COR-L47 (cell line): ENCODE measurements at regions not wholly inside any gene's neighbourhood (a gene's known extent, or its start where the extent isn't known, plus 50 kb on each side); places are given as distances from the start of the nearest gene placed in this dataset.

Source experiments
- DNase-seq: peaks from one replicate; lab custom pipeline; 2025; lab: John Stamatoyannopoulos, UW

- no peak for DNase-seq
Measured at GRCh38 chr4:125434136-125434535, 119.4 kb downstream of the FAT4 start.

GRCh38 chr4:125440814-125441213 lies 126.1 kb downstream of the FAT4 start:
- no peak for DNase-seq

GRCh38 chr4:125444166-125444565 lies 129.4 kb downstream of the FAT4 start:
- DNase-seq: no peak

- DNase-seq: no peak
Measured at GRCh38 chr4:125445525-125445924, 130.8 kb downstream of the FAT4 start.

GRCh38 chr4:125447551-125448290 lies 133.0 kb downstream of the FAT4 start:
- no peak for DNase-seq

- no peak for DNase-seq
Measured at GRCh38 chr4:125456075-125456474, 141.3 kb downstream of the FAT4 start.

- no peak for DNase-seq
Measured at GRCh38 chr4:125459531-125459930, 144.8 kb downstream of the FAT4 start.

DNA sequence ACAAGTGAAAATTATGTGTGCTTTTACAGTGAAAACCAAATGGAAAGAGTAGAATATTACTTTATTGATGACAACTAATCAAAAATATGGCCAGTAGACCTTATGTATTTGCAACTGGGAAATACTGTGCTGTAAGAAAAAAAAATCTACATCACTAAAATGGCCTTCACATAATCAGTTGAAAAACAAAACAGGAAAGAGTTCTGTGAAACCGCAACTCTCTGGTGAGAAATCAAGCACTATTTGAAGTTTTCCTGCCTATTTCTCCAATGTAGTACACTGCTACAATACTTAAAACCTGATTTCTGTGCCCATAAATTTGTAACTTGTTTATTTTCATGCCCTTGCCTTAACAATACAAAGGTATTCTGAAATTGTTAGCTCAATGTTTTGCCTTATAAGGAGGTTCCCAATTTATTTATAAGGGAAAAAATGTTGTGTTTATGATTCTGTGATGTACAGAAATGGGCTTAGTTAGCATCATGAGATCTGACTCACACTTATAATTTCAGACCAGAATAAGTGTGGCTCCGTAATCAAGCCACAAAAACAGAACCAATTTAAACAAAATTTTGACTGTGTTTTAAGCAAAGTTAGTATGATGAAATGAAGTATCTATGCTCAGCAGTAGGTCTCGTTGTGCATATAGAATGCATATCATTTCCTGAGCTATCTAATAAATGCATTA lies 147.1 kb downstream of the FAT4 start:
- no peak for DNase-seq

GRCh38 chr4:125464146-125464545 lies 149.4 kb downstream of the FAT4 start:
- DNase-seq: no peak

DNA sequence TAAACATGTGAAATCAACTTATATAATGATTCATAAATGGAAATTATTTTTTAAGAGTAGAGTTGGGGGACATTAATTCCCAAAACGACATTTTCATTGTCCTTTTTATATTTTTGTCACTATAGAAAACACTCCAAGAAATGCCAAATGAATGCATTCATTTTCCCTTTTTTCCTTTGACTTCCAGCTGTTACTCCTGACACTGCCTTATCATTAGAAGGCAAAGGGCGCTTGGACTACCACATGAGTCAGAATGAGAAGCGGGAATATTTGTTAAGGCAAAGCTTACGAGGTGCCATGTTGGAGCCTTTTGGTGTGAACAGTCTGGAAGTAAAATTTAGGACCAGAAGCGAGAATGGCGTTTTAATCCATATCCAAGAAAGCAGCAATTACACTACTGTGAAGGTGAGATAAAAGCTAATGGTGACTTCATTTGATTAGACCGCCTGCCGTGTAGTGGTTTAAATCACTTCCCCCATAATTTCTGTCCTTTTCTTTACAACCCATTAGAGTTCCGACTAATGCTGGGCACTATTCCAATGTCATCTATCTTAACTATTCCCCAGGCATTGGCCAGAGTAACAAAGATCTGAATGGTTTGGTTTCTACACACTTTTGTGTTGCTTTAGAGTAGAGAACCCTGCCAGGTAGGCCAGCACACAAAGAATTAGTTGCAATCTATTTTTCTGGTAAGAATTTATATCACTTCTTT lies 166.7 kb downstream of the FAT4 start:
- peak; percentile 92 for DNase-seq

GRCh38 chr4:125482822-125483221 lies 168.1 kb downstream of the FAT4 start:
- DNase-seq: no peak

GRCh38 chr4:125483278-125483677 lies 168.5 kb downstream of the FAT4 start:
- DNase-seq: no peak

DNA sequence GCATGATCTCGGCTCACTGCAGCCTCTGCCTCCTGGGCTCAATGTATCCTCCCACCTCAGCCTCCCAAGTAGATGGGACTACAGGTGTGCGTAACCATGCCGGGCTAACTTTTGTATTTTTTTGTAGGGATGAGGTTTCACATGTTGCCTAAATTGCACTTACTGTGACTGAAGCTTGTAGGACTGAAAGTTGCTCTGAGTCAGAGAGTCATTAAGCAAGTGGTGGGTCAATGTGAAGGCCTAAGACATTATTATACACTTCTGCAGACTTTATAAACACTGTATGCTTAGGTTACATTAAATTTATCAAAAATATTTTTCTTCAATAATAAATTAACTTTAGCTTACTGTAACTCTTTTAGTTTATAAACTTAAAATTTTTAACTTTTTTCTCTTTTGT lies 170.2 kb downstream of the FAT4 start:
- no peak for DNase-seq

DNA sequence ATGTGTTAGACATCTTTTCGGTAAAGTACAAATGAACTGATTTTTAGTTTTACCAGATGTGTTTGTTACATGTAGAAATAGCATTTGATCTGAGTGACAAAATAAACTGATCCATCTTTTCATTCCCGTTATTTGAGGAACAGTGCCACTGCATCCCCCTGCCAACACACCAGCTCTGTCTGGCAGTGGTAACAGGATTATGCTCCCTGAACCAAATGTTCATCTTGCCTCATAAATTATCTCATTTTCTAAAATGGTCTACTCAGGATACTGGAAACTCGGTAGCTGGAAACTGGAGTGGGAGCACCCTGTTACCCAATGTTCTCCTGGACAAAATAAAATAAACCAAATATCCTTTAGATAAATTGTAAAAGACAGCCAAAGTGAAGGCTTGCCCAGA lies 171.6 kb downstream of the FAT4 start:
- no peak for DNase-seq

DNA sequence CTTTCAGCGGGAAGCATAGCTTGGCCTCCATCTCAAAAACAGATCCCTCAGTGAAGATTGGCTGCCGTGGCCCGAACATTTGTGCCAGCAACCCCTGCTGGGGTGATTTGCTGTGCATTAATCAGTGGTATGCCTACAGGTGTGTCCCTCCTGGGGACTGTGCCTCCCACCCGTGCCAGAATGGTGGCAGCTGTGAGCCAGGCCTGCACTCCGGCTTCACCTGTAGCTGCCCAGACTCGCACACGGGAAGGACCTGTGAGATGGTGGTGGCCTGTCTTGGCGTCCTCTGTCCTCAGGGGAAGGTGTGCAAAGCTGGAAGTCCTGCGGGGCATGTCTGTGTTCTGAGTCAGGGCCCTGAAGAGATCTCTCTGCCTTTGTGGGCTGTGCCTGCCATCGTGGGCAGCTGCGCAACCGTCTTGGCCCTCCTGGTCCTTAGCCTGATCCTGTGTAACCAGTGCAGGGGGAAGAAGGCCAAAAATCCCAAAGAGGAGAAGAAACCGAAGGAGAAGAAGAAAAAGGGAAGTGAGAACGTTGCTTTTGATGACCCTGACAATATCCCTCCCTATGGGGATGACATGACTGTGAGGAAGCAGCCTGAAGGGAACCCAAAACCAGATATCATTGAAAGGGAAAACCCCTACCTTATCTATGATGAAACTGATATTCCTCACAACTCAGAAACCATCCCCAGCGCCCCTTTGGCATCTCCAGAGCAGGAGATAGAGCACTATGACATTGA lies 175.4 kb downstream of the FAT4 start:
- no peak for DNase-seq

GRCh38 chr4:125492957-125493356 lies 178.2 kb downstream of the FAT4 start:
- DNase-seq: no peak

DNA sequence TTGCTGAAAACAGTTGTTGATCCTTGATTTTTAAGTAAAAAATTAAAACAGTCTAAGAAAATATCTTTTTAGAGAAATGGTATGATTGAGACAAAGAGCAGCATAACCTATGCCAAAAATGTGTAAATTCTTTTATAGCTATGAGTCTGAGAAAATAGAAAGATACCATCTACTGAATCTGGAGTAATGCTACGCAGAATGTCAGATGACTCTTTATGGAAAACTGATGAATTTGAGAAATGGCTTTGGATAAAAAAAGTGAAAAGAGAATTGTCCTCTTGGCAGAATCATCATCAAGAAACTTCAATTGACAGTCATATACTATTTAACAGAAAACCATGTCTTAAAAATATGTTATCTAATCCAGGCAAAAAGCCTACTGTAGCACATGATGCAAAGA lies 183.1 kb downstream of the FAT4 start:
- no peak for DNase-seq

DNA sequence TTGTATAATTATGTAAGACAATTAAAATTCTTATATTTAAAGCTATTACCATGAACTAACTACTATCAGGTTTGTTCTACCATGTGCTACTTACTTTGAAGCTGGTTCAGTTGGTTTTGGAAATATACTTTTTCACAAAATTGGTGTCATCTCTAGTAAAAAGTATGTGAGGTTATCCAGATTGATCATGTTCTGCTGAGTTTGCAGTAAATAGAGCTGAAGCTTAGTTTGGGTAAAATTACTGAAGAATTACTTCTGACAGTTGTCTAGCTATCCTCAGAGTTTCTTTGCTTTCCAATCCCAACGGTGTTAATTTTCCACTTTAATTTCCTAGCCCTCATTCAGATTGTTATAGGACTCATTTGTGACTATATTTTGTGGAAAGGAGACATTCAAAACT lies 184.2 kb downstream of the FAT4 start:
- no peak for DNase-seq

DNA sequence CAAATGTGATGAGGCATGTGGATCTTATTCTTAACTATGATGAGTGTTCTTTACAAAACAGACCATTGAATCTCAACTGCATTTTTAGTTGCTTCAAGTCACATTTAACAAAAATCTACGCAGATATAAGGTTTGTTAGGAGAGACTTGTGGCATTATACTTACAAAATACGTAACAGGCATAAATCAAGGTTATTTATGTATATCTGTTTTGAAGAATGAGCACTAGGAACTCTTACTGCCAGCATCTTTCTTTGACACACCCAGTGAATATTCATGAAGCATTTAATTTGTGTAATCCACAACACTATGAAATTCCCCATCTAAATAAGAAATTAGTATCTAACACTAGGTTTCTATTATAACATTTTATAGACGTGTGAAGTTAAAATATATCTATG lies 186.3 kb downstream of the FAT4 start:
- DNase-seq: no peak

- no peak for DNase-seq
Measured at GRCh38 chr4:125501568-125501967, 186.8 kb downstream of the FAT4 start.

- no peak for DNase-seq
Measured at GRCh38 chr4:125505621-125506020, 190.9 kb downstream of the FAT4 start.

DNA sequence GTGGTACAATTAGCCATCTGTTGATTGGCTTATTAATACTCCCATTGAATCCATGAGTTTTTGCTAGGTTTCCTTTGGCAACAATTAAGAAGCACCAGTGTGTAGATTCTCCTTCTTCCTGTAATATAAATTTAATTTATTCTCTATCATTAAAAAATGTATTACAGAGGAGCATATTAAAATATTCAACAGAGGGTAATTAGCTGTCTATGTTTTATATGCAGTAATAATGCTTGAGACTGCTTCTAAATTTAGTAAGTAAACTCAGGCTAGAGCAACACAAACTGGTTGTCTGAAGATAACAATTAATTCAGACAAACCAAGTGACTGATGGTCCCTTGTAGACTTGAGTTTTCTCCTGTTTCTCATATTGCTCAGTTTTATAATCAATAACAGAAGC lies 192.4 kb downstream of the FAT4 start:
- DNase-seq: no peak
